ENCODE measurements at regions not wholly inside any gene's neighbourhood (a gene's known extent, or its start where the extent isn't known, plus 50 kb on each side); places are given as distances from the start of the nearest gene placed in this dataset.
"Not testable (repeated sequence)": the region's sequence is repeated elsewhere in the genome, so short reads cannot be mapped to it uniquely, and the experiment has no call there.

DNA sequence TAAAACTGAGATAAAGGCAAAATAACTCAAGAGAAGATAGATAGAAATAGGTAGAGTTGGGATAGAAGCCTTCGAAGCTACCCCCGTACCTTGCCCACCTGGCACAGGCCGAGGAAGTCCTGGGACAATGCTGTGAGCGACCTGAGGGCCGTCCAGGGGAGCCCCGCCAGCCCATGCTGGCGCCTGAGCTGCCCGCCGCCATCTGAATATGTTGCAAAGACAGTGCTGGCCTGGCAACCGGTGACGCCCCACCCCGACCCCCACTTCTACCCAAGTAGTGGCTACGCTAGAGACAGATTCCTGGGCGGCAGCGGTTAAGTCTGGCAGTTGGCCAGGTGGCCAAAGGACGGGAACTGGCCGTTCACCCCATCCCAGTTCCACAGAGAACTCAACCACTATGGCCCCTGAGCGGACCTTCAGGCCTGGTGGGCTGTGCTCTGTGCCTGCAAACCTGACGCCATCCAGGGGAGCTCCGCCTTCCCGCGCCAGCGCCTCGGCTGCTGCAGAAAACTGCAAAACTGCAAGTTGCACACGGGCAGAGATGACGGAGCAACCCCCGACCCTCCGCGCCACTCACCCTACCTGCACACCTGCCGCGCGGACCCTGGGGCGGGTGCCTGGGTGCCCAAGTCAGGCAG, 866.2 kb downstream of the SPATA31A1 start:
- H3K27me3 Mint-ChIP-seq; H3K27ac ChIP-seq (ENCODE audit: low read length in 2 of 2); CTCF ChIA-PET; H4K20me1 ChIP-seq (ENCODE audit: control insufficient read depth, insufficient read depth, low read length, poor library complexity, severe bottlenecking); H3K4me3 Mint-ChIP-seq; H3K27ac Mint-ChIP-seq; H3K9me3 Mint-ChIP-seq (ENCODE audit: insufficient read depth); H3K79me2 ChIP-seq (ENCODE audit: control insufficient read depth, insufficient read depth, low read length); H3K27me3 ChIP-seq (replicated peaks in 1 of 4; ENCODE audit: control extremely low read depth in 1 of 4, control insufficient read depth in 3 of 4, insufficient read depth in 4 of 4, low read length in 3 of 4); H3K9ac ChIP-seq (ENCODE audit: low read length); H3K9me3 ChIP-seq (ENCODE audit: control extremely low read depth in 1 of 3, control insufficient read depth in 2 of 3, insufficient read depth in 1 of 3, low read length in 2 of 3); H3K36me3 ChIP-seq (replicated peaks in 1 of 2; ENCODE audit: control extremely low read depth in 1 of 2, control insufficient read depth in 1 of 2, extremely low read depth in 1 of 2, insufficient read depth in 2 of 2, low read length in 1 of 2); H3K4me2 ChIP-seq (replicated peaks; ENCODE audit: low read depth, low read length, poor library complexity, severe bottlenecking); H3K4me1 Mint-ChIP-seq; DNase-seq; H2AFZ ChIP-seq (ENCODE audit: insufficient read depth, low read depth, low read length, poor library complexity, severe bottlenecking); H3K4me1 ChIP-seq (ENCODE audit: control insufficient read depth in 2 of 2, insufficient read depth in 2 of 2, low read length in 2 of 2); intact Hi-C loops (cut with micrococcal nuclease); POLR2A ChIA-PET; ATAC-seq (ENCODE audit: low read depth); H3K4me3 ChIP-seq (ENCODE audit: control extremely low read depth in 1 of 5, extremely low read depth in 1 of 5, insufficient read depth in 1 of 5, low read depth in 2 of 5, low read length in 4 of 5): not testable (repeated sequence)
- no CpG with 5 or more reads among the region's 33 CpGs for WGBS (ENCODE audit: insufficient coverage)

- H3K4me1 Mint-ChIP-seq; H3K9me3 ChIP-seq (ENCODE audit: control extremely low read depth in 1 of 3, control insufficient read depth in 2 of 3, insufficient read depth in 1 of 3, low read length in 2 of 3); ATAC-seq (ENCODE audit: low read depth); H3K4me3 Mint-ChIP-seq; H3K4me3 ChIP-seq (ENCODE audit: control extremely low read depth in 1 of 5, extremely low read depth in 1 of 5, insufficient read depth in 1 of 5, low read depth in 2 of 5, low read length in 4 of 5); H3K4me2 ChIP-seq (replicated peaks; ENCODE audit: low read depth, low read length, poor library complexity, severe bottlenecking); H2AFZ ChIP-seq (ENCODE audit: insufficient read depth, low read depth, low read length, poor library complexity, severe bottlenecking); CTCF ChIA-PET; H3K27ac Mint-ChIP-seq; H3K4me1 ChIP-seq (ENCODE audit: control insufficient read depth in 2 of 2, insufficient read depth in 2 of 2, low read length in 2 of 2); H3K9me3 Mint-ChIP-seq (ENCODE audit: insufficient read depth); H3K79me2 ChIP-seq (ENCODE audit: control insufficient read depth, insufficient read depth, low read length); H3K27me3 Mint-ChIP-seq; intact Hi-C loops (cut with micrococcal nuclease); H3K36me3 ChIP-seq (replicated peaks in 1 of 2; ENCODE audit: control extremely low read depth in 1 of 2, control insufficient read depth in 1 of 2, extremely low read depth in 1 of 2, insufficient read depth in 2 of 2, low read length in 1 of 2); H3K9ac ChIP-seq (ENCODE audit: low read length); H3K27ac ChIP-seq (ENCODE audit: low read length in 2 of 2); H4K20me1 ChIP-seq (ENCODE audit: control insufficient read depth, insufficient read depth, low read length, poor library complexity, severe bottlenecking); DNase-seq; H3K27me3 ChIP-seq (replicated peaks in 1 of 4; ENCODE audit: control extremely low read depth in 1 of 4, control insufficient read depth in 3 of 4, insufficient read depth in 4 of 4, low read length in 3 of 4); POLR2A ChIA-PET: not testable (repeated sequence)
- WGBS (ENCODE audit: insufficient coverage), result 0% methylated on average over 10 of the region's 43 CpGs
Observed at GRCh38 chr9:40222617-40223200, 867.2 kb downstream of the SPATA31A1 start.

GRCh38 chr9:40223353-40223752, 867.9 kb downstream of the SPATA31A1 start:
- CTCF ChIA-PET; H3K27ac Mint-ChIP-seq; H3K9me3 Mint-ChIP-seq (ENCODE audit: insufficient read depth); H3K36me3 ChIP-seq (replicated peaks in 1 of 2; ENCODE audit: control extremely low read depth in 1 of 2, control insufficient read depth in 1 of 2, extremely low read depth in 1 of 2, insufficient read depth in 2 of 2, low read length in 1 of 2); intact Hi-C loops (cut with micrococcal nuclease); H3K27ac ChIP-seq (ENCODE audit: low read length in 2 of 2); H2AFZ ChIP-seq (ENCODE audit: insufficient read depth, low read depth, low read length, poor library complexity, severe bottlenecking); POLR2A ChIA-PET; H3K4me3 ChIP-seq (ENCODE audit: control extremely low read depth in 1 of 5, extremely low read depth in 1 of 5, insufficient read depth in 1 of 5, low read depth in 2 of 5, low read length in 4 of 5); H3K4me1 Mint-ChIP-seq; H3K4me1 ChIP-seq (ENCODE audit: control insufficient read depth in 2 of 2, insufficient read depth in 2 of 2, low read length in 2 of 2); H4K20me1 ChIP-seq (ENCODE audit: control insufficient read depth, insufficient read depth, low read length, poor library complexity, severe bottlenecking); H3K79me2 ChIP-seq (ENCODE audit: control insufficient read depth, insufficient read depth, low read length); H3K27me3 Mint-ChIP-seq; H3K27me3 ChIP-seq (replicated peaks in 1 of 4; ENCODE audit: control extremely low read depth in 1 of 4, control insufficient read depth in 3 of 4, insufficient read depth in 4 of 4, low read length in 3 of 4); H3K4me2 ChIP-seq (replicated peaks; ENCODE audit: low read depth, low read length, poor library complexity, severe bottlenecking); DNase-seq; H3K9me3 ChIP-seq (ENCODE audit: control extremely low read depth in 1 of 3, control insufficient read depth in 2 of 3, insufficient read depth in 1 of 3, low read length in 2 of 3); H3K9ac ChIP-seq (ENCODE audit: low read length); H3K4me3 Mint-ChIP-seq; ATAC-seq (ENCODE audit: low read depth): not testable (repeated sequence)
- WGBS (ENCODE audit: insufficient coverage), result no CpG with 5 or more reads among the region's 33 CpGs

Data from B cell (primary cell).